Transverse colon (tissue), 4 donors: ENCODE measurements at regions not wholly inside any gene's neighbourhood (a gene's known extent, or its start where the extent isn't known, plus 50 kb on each side); places are given as distances from the start of the nearest gene placed in this dataset.

Experiments used
- DNase-seq: peaks from one replicate; pipeline ENCODE4 v3.0.0-alpha.2; 2019
- H3K27ac ChIP-seq, 4 donors: fragments of 200-600 bp; sonication (generic); 2 replicates each; pipeline ENCODE4 v1.5.1; 2016 to 2018; ENCODE audit warnings: inconsistent platforms in 4 of 4
- H3K27me3 ChIP-seq: fragments of 200-600 bp; sonication (generic); 2 replicates; pipeline ENCODE4 v1.5.1; 2017; ENCODE audit warnings: inconsistent platforms
- H3K36me3 ChIP-seq, 4 donors: fragments of 200-600 bp; sonication (generic); 2 replicates each; pipeline ENCODE4 v1.5.1; 2017 to 2019; ENCODE audit warnings: inconsistent platforms in 4 of 4
- H3K4me1 ChIP-seq, 4 donors: fragments of 200-600 bp; sonication (generic); 2 replicates each; pipeline ENCODE4 v1.5.1; 2017 to 2020; ENCODE audit warnings: inconsistent platforms in 4 of 4
- H3K4me3 ChIP-seq, 4 donors: fragments of 200-600 bp; sonication (generic); 1 replicate in 1 of 4; 2 replicates in 3 of 4; pipeline versions ENCODE4 v1.5.1 to v1.6.1; 2017 to 2019; ENCODE audit warnings: inconsistent platforms in 4 of 4
- H3K9me3 ChIP-seq, 2 donors: fragments of 200-600 bp; sonication (generic); 2 replicates each; pipeline ENCODE4 v1.5.1; 2017 to 2019; ENCODE audit warnings: inconsistent platforms in 2 of 2
- CTCF ChIP-seq, 5 experiments: fragments of 200-600 bp in 3 of 5; fragments of 450-650 bp in 2 of 5; sonication (generic) in 3 of 5; IDR thresholded peaks; 1 replicate in 2 of 5; 2 replicates in 3 of 5; pipeline ENCODE4 v1.5.1; 2016 to 2017; ENCODE audit warnings: antibody characterized with exemption in 5 of 5, inconsistent platforms in 3 of 5, mild to moderate bottlenecking in 2 of 5, moderate library complexity in 1 of 5
- EP300 ChIP-seq: sonication (generic); formaldehyde crosslinking; IDR thresholded peaks from one replicate; pipeline ENCODE4 v1.6.1; 2017; ENCODE audit warnings: antibody characterized with exemption, low read depth
- POLR2A ChIP-seq: fragments of 450-650 bp; IDR thresholded peaks from one replicate; pipeline ENCODE4 v1.6.1; 2016; ENCODE audit warnings: antibody characterized with exemption, mild to moderate bottlenecking, moderate library complexity
- POLR2AphosphoS5 ChIP-seq, 3 donors: sonication (generic); formaldehyde crosslinking; IDR thresholded peaks; one replicate each; pipeline ENCODE4 v1.6.1; 2016; ENCODE audit warnings: antibody characterized with exemption in 3 of 3
- WGBS, 2 donors: methylation state at CpG; one replicate each; pipeline ENCODE4 v1.1.5; 2018; ENCODE audit warnings: low coverage in 1 of 2; 5-methylcytosine and 5-hydroxymethylcytosine counted together
- in situ Hi-C, 4 donors: fragments of 200-750 bp; cut with MboI; loops; one replicate each; pipeline versions ENCODE4 v1.15.0 to v1.15.1; 2017; ENCODE audit warnings: low sequenced_read_pairs in 3 of 4, low pct_ligation_motif_present in 1 of 4, low pct_unique_long_range_greater_than_20kb in 1 of 4
- intact Hi-C: fragments of 100-400 bp; cut with DNase I; formaldehyde crosslinking; loops from one replicate; pipeline ENCODE4 v1.15.1; 2023; ENCODE audit warnings: low total_unique reads

- no peak overlapping the region for H3K4me3 ChIP-seq
- intact Hi-C loops (loop anchor here (10.0 kb wide), 1 partner anchor 129 kb away; the partner anchor contains the start of gene ANKRD10), in situ Hi-C loops (loop anchor here in 1 of 4 donors (10.0 kb wide), 1 partner anchor 99 kb away; no protein-coding TSS in a partner anchor)
- peaks cover 0 to 3% (median 0%) of the 10 kb centered on the region in 4 donors for H3K4me1 ChIP-seq
- H3K27ac ChIP-seq: no peak overlapping the region
- H3K27me3 ChIP-seq: no peaks in the 10 kb centered on the region
- no peak for DNase-seq
- no peak for TF ChIP-seq POLR2A
- TF ChIP-seq POLR2AphosphoS5 (IDR thresholded peaks at IDR 0.05): no peak
- no peak for TF ChIP-seq EP300
- no peak for TF ChIP-seq CTCF (IDR thresholded peaks at IDR 0.05)
- WGBS, 2 donors: 80 to 83% methylated on average over 10 to 12 of the region's 12 CpGs
- no peaks in the 10 kb centered on the region for H3K9me3 ChIP-seq
- H3K36me3 ChIP-seq: no peaks in the 10 kb centered on the region
Measured at GRCh38 chr13:111043575-111043982, 71.5 kb upstream of the ARHGEF7 start.

DNA sequence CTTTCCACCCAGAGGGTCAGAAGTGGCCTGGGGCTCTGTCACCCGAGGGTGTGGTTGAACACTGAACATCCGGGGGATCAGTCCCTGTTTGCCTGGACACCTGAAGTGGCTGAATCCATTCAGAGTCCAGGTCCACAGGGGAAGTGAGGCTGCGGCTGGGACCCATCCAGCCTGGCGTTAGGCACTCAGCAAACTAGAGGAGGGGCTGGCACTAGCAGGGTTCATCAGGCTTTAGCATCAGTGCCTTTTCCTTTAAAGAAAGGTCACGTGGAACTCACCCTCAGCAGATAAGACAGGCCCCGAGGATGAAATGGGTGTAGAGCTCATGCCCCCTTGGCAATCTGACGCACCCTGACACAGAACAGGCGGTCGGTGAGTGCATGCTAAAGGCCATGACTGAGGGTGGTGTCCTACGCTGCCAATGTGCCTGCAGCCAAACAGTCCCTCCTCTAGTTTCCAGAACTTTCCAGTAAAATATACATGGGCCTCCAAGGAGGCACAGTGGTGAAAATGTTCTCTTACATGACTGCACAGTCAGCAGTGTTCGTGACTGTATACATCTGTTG, 72.4 kb upstream of the ARHGEF7 start:
- in situ Hi-C loops (loop anchor here in 1 of 4 donors (10.0 kb wide), 1 partner anchor 98 kb away; no protein-coding TSS in a partner anchor), intact Hi-C loops (loop anchor here (10.0 kb wide), 1 partner anchor 128 kb away; the partner anchor contains the start of gene ANKRD10)
- no peaks in the 10 kb centered on the region for H3K36me3 ChIP-seq
- H3K27me3 ChIP-seq: no peaks in the 10 kb centered on the region
- no peak overlapping the region for H3K4me3 ChIP-seq
- no peak for DNase-seq
- 76% methylated on average over 11 of the region's 11 CpGs; no CpG with 5 or more reads in 1 of the 2 donors for WGBS, 2 donors
- H3K4me1 ChIP-seq: peaks cover 0 to 3% (median 0%) of the 10 kb centered on the region in 4 donors
- H3K9me3 ChIP-seq: no peaks in the 10 kb centered on the region
- no peak overlapping the region for H3K27ac ChIP-seq
- no peak for TF ChIP-seq POLR2AphosphoS5 (IDR thresholded peaks at IDR 0.05)
- no peak for TF ChIP-seq EP300
- no peak for TF ChIP-seq CTCF (IDR thresholded peaks at IDR 0.05)
- no peak for TF ChIP-seq POLR2A

DNA sequence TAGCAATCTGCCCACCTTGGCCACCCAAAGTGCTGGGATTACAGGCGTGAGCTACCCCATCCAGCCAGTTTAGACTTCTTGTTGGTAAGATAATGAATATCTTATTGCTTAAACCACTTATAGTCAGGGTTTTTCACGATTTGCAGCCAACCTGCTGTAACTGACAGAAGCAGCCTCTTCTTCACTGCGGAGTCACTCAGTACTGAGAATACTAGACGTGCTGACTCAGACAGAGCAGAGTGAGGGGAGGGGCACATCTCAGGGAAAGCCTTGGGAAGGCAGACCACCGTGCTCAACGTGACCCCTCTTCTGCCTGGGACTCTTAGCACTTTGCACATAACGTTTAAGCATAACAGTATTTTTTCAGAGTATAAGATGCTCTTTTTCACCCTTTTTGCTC, 74.3 kb upstream of the ARHGEF7 start:
- H3K27me3 ChIP-seq: no peaks in the 10 kb centered on the region
- TF ChIP-seq POLR2AphosphoS5 (IDR thresholded peaks at IDR 0.05) (no peak), POLR2A (no peak), CTCF (IDR thresholded peaks at IDR 0.05) (no peak), EP300 (no peak)
- DNase-seq: no peak
- no peaks in the 10 kb centered on the region for H3K36me3 ChIP-seq
- H3K9me3 ChIP-seq: no peaks in the 10 kb centered on the region
- 51 to 58% methylated on average over 7 of the region's 7 CpGs for WGBS, 2 donors
- no peak overlapping the region for H3K4me3 ChIP-seq
- intact Hi-C loops: loop anchor here (10.0 kb wide), 1 partner anchor 126 kb away; the partner anchor contains the start of gene ANKRD10
- no peaks in the 10 kb centered on the region for H3K4me1 ChIP-seq
- no peak overlapping the region for H3K27ac ChIP-seq
- in situ Hi-C loops: loop anchor here in 1 of 4 donors (10.0 kb wide), 1 partner anchor 96 kb away; no protein-coding TSS in a partner anchor

GRCh38 chr13:111039735-111040134, 75.4 kb upstream of the ARHGEF7 start:
- Histone ChIP-seq H3K27ac (no peak overlapping the region), H3K9me3 (no peaks in the 10 kb centered on the region), H3K27me3 (no peaks in the 10 kb centered on the region), H3K4me1 (no peaks in the 10 kb centered on the region), H3K4me3 (no peak overlapping the region), H3K36me3 (no peaks in the 10 kb centered on the region)
- no peak for DNase-seq
- in situ Hi-C loops (loop anchor here in 1 of 4 donors (10.0 kb wide), 1 partner anchor 95 kb away; no protein-coding TSS in a partner anchor), intact Hi-C loops (loop anchor here (10.0 kb wide), 1 partner anchor 125 kb away; the partner anchor contains the start of gene ANKRD10)
- TF ChIP-seq POLR2AphosphoS5 (IDR thresholded peaks at IDR 0.05) (no peak), EP300 (no peak), CTCF (IDR thresholded peaks at IDR 0.05) (no peak), POLR2A (no peak)
- WGBS, 2 donors: 76 to 79% methylated on average over 5 of the region's 5 CpGs
